Fibroblast of pulmonary artery (primary cell): ENCODE measurements at regions not wholly inside any gene's neighbourhood (a gene's known extent, or its start where the extent isn't known, plus 50 kb on each side); places are given as distances from the start of the nearest gene placed in this dataset.

Experiments
- DNase-seq: peaks from one replicate; pipeline ENCODE4 v3.0.0-alpha.2; 2010; ENCODE audit warnings: low read depth
- H3K4me3 ChIP-seq: replicated peaks from 2 replicates; pipeline ENCODE4 v1.5.1; 2011; ENCODE audit warnings: low read depth, mild to moderate bottlenecking, control low read depth, low read length, moderate library complexity
- TF ChIP-seq, protein P1 (sequence below): IDR thresholded peaks from 2 replicates; pipeline ENCODE4 v1.5.1; 2011; ENCODE audit warnings: mild to moderate bottlenecking, control low read depth, low read length, inconsistent platforms; ENCODE audit errors: missing control alignments

DNA sequence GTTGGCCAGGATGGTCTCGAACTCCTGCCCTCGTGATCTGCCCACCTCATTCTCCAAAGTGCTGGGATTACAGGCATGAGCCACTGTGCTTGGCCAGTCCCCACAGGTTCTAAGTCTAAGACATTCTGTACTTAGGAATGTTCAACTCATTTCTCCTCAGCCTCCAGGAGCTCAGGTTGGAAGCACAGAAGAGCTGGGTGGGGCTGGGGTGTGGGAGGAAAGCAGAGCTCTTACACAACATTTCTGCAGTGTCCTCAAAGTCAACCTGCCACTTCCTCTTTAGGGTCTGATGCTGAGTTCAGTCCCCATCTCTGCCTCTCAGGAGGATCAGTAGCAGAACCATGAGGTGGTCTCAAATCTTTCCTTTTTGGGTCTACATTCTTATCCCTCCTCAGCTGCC is 75.5 kb downstream of the MRPL46 start:
- no peak overlapping the region for H3K4me3 ChIP-seq
- DNase-seq, result no peak
- TF ChIP-seq, protein P1, sequence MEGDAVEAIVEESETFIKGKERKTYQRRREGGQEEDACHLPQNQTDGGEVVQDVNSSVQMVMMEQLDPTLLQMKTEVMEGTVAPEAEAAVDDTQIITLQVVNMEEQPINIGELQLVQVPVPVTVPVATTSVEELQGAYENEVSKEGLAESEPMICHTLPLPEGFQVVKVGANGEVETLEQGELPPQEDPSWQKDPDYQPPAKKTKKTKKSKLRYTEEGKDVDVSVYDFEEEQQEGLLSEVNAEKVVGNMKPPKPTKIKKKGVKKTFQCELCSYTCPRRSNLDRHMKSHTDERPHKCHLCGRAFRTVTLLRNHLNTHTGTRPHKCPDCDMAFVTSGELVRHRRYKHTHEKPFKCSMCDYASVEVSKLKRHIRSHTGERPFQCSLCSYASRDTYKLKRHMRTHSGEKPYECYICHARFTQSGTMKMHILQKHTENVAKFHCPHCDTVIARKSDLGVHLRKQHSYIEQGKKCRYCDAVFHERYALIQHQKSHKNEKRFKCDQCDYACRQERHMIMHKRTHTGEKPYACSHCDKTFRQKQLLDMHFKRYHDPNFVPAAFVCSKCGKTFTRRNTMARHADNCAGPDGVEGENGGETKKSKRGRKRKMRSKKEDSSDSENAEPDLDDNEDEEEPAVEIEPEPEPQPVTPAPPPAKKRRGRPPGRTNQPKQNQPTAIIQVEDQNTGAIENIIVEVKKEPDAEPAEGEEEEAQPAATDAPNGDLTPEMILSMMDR, result no peak

DNA sequence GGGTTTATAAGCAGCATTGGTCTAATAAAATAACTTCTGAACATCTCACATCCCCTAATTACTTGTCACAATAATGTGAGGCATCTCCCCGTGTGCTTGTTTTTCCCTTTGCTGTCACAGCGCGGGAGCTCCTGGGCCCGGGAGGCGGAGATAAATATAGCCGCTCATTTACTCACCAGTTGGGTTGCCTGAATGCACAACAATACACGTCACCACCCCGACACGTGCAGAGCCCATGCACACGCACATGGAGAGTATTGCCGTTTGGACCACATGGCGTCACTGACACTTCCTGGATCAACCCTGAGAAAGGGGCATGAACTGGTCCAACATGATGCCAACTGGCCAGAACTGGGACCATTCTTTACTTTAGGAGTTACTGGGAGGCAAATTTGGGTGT is 76.2 kb downstream of the MRPL46 start:
- TF ChIP-seq, protein P1, result no peak
- no peak for DNase-seq
- no peak overlapping the region for H3K4me3 ChIP-seq

DNA sequence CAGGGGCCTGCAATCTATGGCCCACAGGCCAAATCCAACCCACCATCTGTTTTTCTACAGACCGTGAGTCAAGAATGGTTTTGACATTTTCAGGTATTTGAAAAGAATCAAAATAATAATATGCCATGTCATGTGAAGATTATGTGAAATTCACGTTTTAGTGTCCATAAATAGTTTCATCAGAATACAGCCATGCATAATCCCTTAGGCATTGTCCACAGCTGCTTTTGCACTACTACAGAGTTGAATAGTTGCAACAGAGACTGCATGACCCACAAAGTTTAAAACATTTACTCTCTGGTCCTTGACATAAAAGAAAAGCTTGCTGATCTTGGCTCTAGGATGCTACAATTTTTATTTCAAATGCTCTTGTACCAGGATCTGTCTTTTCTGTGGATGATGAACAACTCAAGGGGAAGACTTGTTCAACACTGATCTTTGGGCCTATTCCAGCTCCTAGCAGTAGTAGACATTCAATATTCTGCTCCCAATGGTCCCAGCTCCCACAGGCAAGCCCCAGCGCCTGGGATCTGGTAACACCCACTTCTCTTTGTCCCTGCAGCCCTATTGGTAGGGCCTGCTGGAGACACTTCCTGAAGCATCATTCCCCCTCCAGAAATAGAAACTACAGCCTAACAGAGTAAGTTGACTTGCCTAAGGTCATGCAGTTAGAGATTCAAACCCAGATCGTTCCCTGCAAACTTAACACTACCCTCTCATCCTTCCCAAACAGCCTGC is 76.9 kb downstream of the MRPL46 start:
- DNase-seq, result no peak
- no peak overlapping the region for H3K4me3 ChIP-seq
- TF ChIP-seq, protein P1, result no peak

DNA sequence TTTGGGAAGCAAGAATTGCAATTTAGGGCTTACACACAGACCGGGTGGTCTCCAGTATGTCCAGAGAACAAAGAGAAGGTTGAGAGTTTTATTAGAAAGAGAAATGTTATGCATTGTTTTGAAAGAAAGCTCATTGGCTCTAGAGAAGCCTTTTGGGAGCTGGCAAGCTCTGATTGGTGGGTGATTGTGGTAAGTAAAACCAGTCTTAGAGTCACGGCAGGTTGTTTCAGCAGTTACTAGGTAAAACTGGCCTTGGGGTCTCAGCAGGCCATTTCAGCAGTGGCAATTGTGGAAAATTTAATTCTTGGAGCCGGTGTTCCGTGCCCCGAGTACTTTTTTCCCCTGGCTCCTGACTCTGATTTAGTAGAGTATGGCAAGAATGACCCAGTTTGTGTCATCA is 78.1 kb downstream of the MRPL46 start:
- TF ChIP-seq, protein P1, result no peak
- no peak for DNase-seq
- no peak overlapping the region for H3K4me3 ChIP-seq

DNA sequence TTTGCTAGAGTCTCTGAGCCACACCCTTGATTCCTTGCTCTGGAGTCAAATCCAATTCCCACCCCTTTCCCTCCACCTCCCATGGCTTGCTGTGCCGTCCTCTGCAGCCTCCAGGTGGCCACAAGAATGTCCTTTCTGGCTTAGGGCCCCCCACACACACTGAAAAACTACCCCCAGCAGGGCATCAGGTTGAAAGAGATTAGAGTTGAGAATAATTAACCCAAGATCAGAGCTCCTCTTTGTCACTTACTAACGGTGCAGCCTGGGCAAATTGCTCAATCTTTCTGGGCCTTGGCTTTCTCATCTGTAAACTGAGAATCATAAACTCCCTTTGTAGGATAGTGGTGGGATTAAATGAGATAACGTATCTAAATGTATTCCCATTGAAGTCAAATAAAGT is 78.5 kb downstream of the MRPL46 start:
- H3K4me3 ChIP-seq, result no peak overlapping the region
- TF ChIP-seq, protein P1, result no peak
- DNase-seq, result no peak

DNA sequence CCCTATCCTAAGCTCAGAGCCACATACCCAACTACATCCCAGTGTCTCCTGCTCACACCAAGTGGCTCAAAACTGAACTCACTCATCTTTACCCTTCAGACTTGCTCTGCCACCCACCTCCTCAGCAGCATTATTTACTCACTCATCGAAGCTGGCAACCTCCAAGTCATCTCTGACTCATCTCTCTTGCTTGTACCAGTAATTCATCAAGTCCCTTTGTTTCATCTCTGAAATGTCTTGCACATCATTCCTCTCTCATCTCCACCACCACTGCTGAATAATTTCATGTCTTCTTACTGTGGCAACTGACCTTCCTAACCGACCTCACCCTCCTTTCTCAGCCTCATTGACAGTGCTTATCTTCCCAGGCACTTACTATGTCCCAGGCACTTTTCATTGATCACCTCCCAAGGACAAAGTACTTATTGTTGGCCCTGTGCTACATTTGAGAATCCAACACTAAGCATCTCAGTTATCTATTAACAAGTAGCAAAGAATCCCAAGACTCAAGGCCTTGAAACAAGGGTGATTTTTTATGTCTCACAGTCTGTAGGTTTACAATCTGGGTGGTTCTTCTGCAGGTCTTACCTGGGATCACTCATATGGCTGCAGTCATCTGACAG is 82.0 kb downstream of the MRPL46 start:
- TF ChIP-seq, protein P1, result no peak
- no peak for DNase-seq
- H3K4me3 ChIP-seq, result no peak overlapping the region

DNA sequence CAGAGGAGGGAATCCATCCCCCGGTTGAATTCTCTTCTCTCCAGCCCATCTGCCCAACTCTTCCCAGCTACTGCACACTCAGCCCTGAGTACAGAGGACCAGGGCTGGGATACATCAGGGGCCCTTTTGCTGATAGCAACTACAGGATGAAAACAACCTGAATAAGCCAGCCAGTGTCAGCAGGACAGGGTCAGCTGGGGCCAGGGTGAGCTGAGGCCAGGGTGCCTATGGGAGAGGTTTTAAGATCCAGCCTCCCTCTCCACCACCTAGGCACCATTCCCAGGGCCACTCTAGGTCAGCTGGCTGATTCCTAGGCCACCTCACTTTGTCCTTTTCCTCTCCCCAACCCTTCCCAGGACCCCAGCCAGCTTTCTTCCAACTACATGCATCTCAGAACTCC is 83.8 kb downstream of the MRPL46 start:
- no peak overlapping the region for H3K4me3 ChIP-seq
- TF ChIP-seq, protein P1, result no peak

More for the DNA sequence above, 83.8 kb downstream of the MRPL46 start:
- DNase-seq, result no peak
